Liver (tissue), 7 donors: ENCODE measurements at regions not wholly inside any gene's neighbourhood (a gene's known extent, or its start where the extent isn't known, plus 50 kb on each side); places are given as distances from the start of the nearest gene placed in this dataset.

Experiments used
- DNase-seq: peaks from one replicate; pipeline ENCODE4 v3.0.0-alpha.2; 2017; ENCODE audit warnings: low spot score
- H3K27ac ChIP-seq, 2 donors: one replicate each; pipeline ENCODE4 v1.7.0; 2013; ENCODE audit warnings: inconsistent platforms in 2 of 2, low read length in 2 of 2, control low read depth in 1 of 2, low read depth in 1 of 2, mild to moderate bottlenecking in 1 of 2
- H3K27me3 ChIP-seq, 4 donors: one replicate each; pipeline versions ENCODE4 v1.6.1 to v1.7.0; 2013; ENCODE audit warnings: low read length in 3 of 4, inconsistent platforms in 1 of 4, mild to moderate bottlenecking in 1 of 4, moderate library complexity in 1 of 4; ENCODE audit not compliant: control insufficient read depth in 4 of 4, insufficient read depth in 4 of 4
- H3K36me3 ChIP-seq, 4 donors: one replicate each; pipeline versions ENCODE4 v1.6.1 to v1.7.0; 2013; ENCODE audit warnings: low read length in 3 of 4, mild to moderate bottlenecking in 3 of 4, low read depth in 1 of 4, moderate library complexity in 1 of 4; ENCODE audit not compliant: control insufficient read depth in 4 of 4, insufficient read depth in 3 of 4
- H3K4me1 ChIP-seq, 4 donors: one replicate each; pipeline versions ENCODE4 v1.6.1 to v1.7.0; 2013; ENCODE audit warnings: low read length in 3 of 4, mild to moderate bottlenecking in 3 of 4, moderate library complexity in 1 of 4; ENCODE audit not compliant: control insufficient read depth in 4 of 4, insufficient read depth in 4 of 4
- H3K4me3 ChIP-seq, 3 donors: one replicate each; pipeline versions ENCODE4 v1.6.1 to v1.7.0; 2013; ENCODE audit warnings: low read length in 3 of 3, control low read depth in 1 of 3, low read depth in 1 of 3, mild to moderate bottlenecking in 1 of 3
- H3K9ac ChIP-seq, 2 donors: one replicate each; pipeline ENCODE4 v1.7.0; 2013; ENCODE audit warnings: low read length in 2 of 2, mild to moderate bottlenecking in 2 of 2, moderate library complexity in 2 of 2, control low read depth in 1 of 2, low read depth in 1 of 2
- H3K9me3 ChIP-seq, 4 donors: one replicate each; pipeline versions ENCODE4 v1.6.1 to v1.7.0; 2013; ENCODE audit warnings: low read length in 3 of 4; ENCODE audit not compliant: control insufficient read depth in 4 of 4
- EGR1 ChIP-seq, 2 donors: IDR thresholded peaks; 2 replicates each; pipeline ENCODE4 v1.6.1; 2016 to 2018; ENCODE audit warnings: antibody characterized with exemption in 2 of 2, low read depth in 2 of 2
- FOXA1 ChIP-seq: IDR thresholded peaks from 2 replicates; pipeline ENCODE4 v1.6.1; 2016; ENCODE audit warnings: antibody characterized with exemption
- FOXA2 ChIP-seq: IDR thresholded peaks from 2 replicates; pipeline ENCODE4 v1.6.1; 2016; ENCODE audit warnings: antibody characterized with exemption
- GABPA ChIP-seq, 2 donors: IDR thresholded peaks in 1 of 2; conservative IDR thresholded peaks in 1 of 2; 2 replicates each; pipeline ENCODE4 v1.6.1; 2016; ENCODE audit warnings: antibody characterized with exemption in 2 of 2, mild to moderate bottlenecking in 1 of 2, moderate library complexity in 1 of 2
- HNF4A ChIP-seq, 2 donors: conservative IDR thresholded peaks; 2 replicates each; pipeline ENCODE4 v1.6.1; 2016; ENCODE audit warnings: antibody characterized with exemption in 2 of 2, mild to moderate bottlenecking in 2 of 2
- HNF4G ChIP-seq: IDR thresholded peaks from 2 replicates; pipeline ENCODE4 v1.6.1; 2016; ENCODE audit warnings: antibody characterized with exemption
- JUND ChIP-seq, 2 donors: IDR thresholded peaks; 2 replicates each; pipeline ENCODE4 v1.6.1; 2016; ENCODE audit warnings: antibody characterized with exemption in 2 of 2
- NR2F2 ChIP-seq: IDR thresholded peaks from 2 replicates; pipeline ENCODE4 v1.6.1; 2016; ENCODE audit warnings: antibody characterized with exemption
- RAD21 ChIP-seq, 2 donors: IDR thresholded peaks; 2 replicates each; pipeline ENCODE4 v1.6.1; 2016; ENCODE audit warnings: antibody characterized with exemption in 2 of 2, mild to moderate bottlenecking in 2 of 2
- RXRA ChIP-seq, 2 donors: IDR thresholded peaks; 2 replicates each; pipeline ENCODE4 v1.6.1; 2017 to 2018; ENCODE audit warnings: antibody characterized with exemption in 2 of 2, mild to moderate bottlenecking in 1 of 2
- SP1 ChIP-seq: IDR thresholded peaks from 2 replicates; pipeline ENCODE4 v1.6.1; 2018; ENCODE audit warnings: antibody characterized with exemption, mild to moderate bottlenecking
- YY1 ChIP-seq: IDR thresholded peaks from 2 replicates; pipeline ENCODE4 v1.6.1; 2016; ENCODE audit warnings: antibody characterized with exemption, mild to moderate bottlenecking
- WGBS: extraction: QIAGEN DNeasy Blood & Tissue Kit; methylation state at CpG from one replicate; pipeline ENCODE4 v1.1.7; 2013; 5-methylcytosine and 5-hydroxymethylcytosine counted together
- TF ChIP-seq, protein P1 (sequence below): IDR thresholded peaks from 2 replicates; pipeline ENCODE4 v1.6.1; 2016; ENCODE audit warnings: antibody characterized with exemption
- TF ChIP-seq, protein P2 (sequence below): IDR thresholded peaks from 2 replicates; pipeline ENCODE4 v1.6.1; 2016; ENCODE audit warnings: antibody characterized with exemption
- TF ChIP-seq, protein P3 (sequence below): IDR thresholded peaks from 2 replicates; pipeline ENCODE4 v1.6.1; 2016; ENCODE audit warnings: antibody characterized with exemption, mild to moderate bottlenecking
- donor health status: healthy.
- donor health status: healthy.
- donor health status: healthy.
- donor health status: healthy.

DNA sequence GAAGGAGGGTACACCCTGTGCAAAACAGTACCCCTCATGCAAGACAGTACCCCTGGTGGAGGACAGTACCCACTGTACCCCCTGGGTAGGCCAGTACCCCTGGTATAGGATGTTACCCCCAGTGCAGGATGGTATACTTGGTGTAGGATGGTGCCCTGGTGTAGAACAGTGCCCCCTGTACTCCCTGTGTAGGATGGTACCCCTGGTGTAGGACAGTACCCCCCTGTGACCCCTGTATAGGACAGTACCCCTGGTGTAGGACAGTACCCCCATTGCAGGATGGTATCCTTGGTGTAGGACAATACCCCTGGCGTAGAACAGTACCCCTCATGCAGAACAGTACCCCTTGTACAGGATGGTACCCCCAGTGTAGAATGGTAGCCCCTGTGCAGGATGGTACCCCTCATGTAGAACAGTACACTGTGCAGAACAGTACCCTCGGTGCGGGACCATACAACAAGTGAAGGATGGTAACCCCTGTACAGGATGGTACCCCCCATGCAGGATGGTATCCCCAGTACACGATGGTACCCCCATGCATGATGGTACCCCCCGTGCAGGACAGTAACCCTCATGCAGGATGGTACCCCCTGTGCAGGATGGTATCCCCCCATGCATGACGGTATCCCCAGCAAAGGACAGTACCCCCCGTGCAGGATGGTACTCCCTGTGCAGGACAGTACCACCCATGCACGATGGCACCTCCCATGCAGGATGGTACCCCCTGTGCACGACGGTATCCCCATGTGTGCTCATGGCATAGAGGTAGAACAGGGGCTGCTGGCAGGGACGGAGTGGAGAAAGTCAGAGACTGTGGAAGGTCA lies 248.0 kb downstream of the DCDC2C start:
- no peaks in the 10 kb centered on the region for H3K4me1 ChIP-seq
- no peak for DNase-seq
- no peak overlapping the region for H3K4me3 ChIP-seq
- TF ChIP-seq FOXA2 (no peak), SP1 (no peak), EGR1 (IDR thresholded peaks at IDR 0.05; ENCODE audit: low read depth in 2 of 2) (no peak), GABPA (IDR thresholded peaks at IDR 0.05 in 1 of 2, conservative IDR thresholded peaks at IDR 0.05 in 1 of 2) (no peak), RXRA (IDR thresholded peaks at IDR 0.05) (no peak), YY1 (no peak), NR2F2 (no peak), FOXA1 (no peak), HNF4A (conservative IDR thresholded peaks at IDR 0.05) (no peak), RAD21 (IDR thresholded peaks at IDR 0.05) (no peak), JUND (IDR thresholded peaks at IDR 0.05) (no peak), HNF4G (no peak)
- TF ChIP-seq, protein P1, sequence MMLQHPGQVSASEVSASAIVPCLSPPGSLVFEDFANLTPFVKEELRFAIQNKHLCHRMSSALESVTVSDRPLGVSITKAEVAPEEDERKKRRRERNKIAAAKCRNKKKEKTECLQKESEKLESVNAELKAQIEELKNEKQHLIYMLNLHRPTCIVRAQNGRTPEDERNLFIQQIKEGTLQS: no peak
- TF ChIP-seq, protein P2, sequence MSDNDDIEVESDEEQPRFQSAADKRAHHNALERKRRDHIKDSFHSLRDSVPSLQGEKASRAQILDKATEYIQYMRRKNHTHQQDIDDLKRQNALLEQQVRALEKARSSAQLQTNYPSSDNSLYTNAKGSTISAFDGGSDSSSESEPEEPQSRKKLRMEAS: no peak
- TF ChIP-seq, protein P3, sequence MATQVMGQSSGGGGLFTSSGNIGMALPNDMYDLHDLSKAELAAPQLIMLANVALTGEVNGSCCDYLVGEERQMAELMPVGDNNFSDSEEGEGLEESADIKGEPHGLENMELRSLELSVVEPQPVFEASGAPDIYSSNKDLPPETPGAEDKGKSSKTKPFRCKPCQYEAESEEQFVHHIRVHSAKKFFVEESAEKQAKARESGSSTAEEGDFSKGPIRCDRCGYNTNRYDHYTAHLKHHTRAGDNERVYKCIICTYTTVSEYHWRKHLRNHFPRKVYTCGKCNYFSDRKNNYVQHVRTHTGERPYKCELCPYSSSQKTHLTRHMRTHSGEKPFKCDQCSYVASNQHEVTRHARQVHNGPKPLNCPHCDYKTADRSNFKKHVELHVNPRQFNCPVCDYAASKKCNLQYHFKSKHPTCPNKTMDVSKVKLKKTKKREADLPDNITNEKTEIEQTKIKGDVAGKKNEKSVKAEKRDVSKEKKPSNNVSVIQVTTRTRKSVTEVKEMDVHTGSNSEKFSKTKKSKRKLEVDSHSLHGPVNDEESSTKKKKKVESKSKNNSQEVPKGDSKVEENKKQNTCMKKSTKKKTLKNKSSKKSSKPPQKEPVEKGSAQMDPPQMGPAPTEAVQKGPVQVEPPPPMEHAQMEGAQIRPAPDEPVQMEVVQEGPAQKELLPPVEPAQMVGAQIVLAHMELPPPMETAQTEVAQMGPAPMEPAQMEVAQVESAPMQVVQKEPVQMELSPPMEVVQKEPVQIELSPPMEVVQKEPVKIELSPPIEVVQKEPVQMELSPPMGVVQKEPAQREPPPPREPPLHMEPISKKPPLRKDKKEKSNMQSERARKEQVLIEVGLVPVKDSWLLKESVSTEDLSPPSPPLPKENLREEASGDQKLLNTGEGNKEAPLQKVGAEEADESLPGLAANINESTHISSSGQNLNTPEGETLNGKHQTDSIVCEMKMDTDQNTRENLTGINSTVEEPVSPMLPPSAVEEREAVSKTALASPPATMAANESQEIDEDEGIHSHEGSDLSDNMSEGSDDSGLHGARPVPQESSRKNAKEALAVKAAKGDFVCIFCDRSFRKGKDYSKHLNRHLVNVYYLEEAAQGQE: no peak
- H3K9me3 ChIP-seq: peaks cover 0 to 4% (median 0%) of the 10 kb centered on the region in 4 donors
- no peaks in the 10 kb centered on the region for H3K27me3 ChIP-seq
- no peak overlapping the region for H3K9ac ChIP-seq
- no peaks in the 10 kb centered on the region for H3K36me3 ChIP-seq
- H3K27ac ChIP-seq: no peak overlapping the region
- WGBS: 77% methylated on average over 11 of the region's 11 CpGs

DNA sequence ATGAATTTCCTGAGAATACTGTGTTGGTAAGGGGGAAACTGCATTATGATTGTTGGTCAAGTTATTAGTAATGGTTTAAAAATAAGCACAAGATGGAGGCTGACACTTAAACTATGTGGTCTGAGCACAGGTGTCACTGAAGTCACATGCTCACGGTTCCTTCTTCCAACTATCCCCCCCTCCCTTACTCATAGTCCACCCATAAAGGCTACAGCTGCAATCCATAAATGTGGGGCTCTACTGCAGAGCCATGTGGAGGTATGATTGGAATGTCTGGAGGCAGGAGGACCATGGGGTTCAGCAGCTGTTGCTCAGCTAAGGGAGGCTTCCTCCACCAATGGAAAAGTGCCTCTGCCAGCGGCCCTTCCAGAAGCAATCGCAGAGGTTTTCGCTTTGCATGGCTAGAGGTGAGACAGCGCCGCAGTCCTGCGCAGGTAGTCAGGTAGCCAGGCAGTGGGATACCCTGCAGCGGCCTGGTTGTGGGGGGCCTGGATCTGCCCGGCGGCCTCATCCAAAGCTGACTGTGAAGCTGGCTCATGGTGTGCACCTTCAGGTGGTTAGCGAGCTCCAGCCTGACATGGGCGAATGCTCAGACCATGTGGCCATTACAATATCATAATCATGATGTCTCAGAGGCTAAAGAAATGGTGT lies 249.6 kb downstream of the DCDC2C start:
- Histone ChIP-seq H3K27ac (no peak overlapping the region), H3K4me1 (no peaks in the 10 kb centered on the region), H3K9me3 (peaks cover 0 to 4% (median 0%) of the 10 kb centered on the region in 4 donors), H3K27me3 (no peaks in the 10 kb centered on the region), H3K4me3 (no peak overlapping the region), H3K9ac (no peak overlapping the region), H3K36me3 (no peaks in the 10 kb centered on the region)
- DNase-seq: no peak
- TF ChIP-seq EGR1 (IDR thresholded peaks at IDR 0.05; ENCODE audit: low read depth in 2 of 2) (no peak), HNF4G (no peak), RAD21 (IDR thresholded peaks at IDR 0.05) (no peak), FOXA2 (no peak), NR2F2 (no peak), SP1 (no peak), FOXA1 (no peak)
- TF ChIP-seq, protein P2: no peak
- 87% methylated on average over 12 of the region's 12 CpGs for WGBS
